Keratinocyte (primary cell): ENCODE measurements at regions not wholly inside any gene's neighbourhood (a gene's known extent, or its start where the extent isn't known, plus 50 kb on each side); places are given as distances from the start of the nearest gene placed in this dataset.

ENCODE experiments used
- DNase-seq: peaks from one replicate; pipeline ENCODE4 v3.0.0-alpha.2; 2011; ENCODE audit warnings: low read depth, missing footprints, low spot score
- FAIRE-seq: peaks from 2 replicates; lab custom pipeline; 2011; peaks lifted over from hg19 to GRCh38; lab: Jason Lieb, UNC
- H2AFZ ChIP-seq: 2 replicates; pipeline ENCODE4 v1.6.0; 2012; ENCODE audit warnings: low read length, control low read depth, inconsistent platforms; ENCODE audit not compliant: control insufficient read depth
- H3K27ac ChIP-seq: 2 replicates; pipeline ENCODE4 v1.5.1; 2011; ENCODE audit warnings: low read length; ENCODE audit not compliant: control insufficient read depth, insufficient read depth
- H3K27me3 ChIP-seq: 3 replicates; pipeline ENCODE4 v1.6.0; 2011; ENCODE audit warnings: low read length; ENCODE audit not compliant: control insufficient read depth, insufficient read depth; ENCODE audit errors: extremely low read depth
- H3K36me3 ChIP-seq, 2 experiments: 2 replicates in 1 of 2; 3 replicates in 1 of 2; pipeline ENCODE4 v1.5.1; 2011; ENCODE audit warnings: low read length in 2 of 2, mild to moderate bottlenecking in 1 of 2; ENCODE audit not compliant: control insufficient read depth in 2 of 2, insufficient read depth in 2 of 2; ENCODE audit errors: extremely low read depth in 1 of 2
- H3K4me1 ChIP-seq: 3 replicates; pipeline ENCODE4 v1.5.1; 2011; ENCODE audit warnings: low read length; ENCODE audit not compliant: control insufficient read depth, insufficient read depth; ENCODE audit errors: extremely low read depth
- H3K4me2 ChIP-seq: 3 replicates; pipeline ENCODE4 v1.6.0; 2011; ENCODE audit warnings: low read depth, low read length; ENCODE audit not compliant: control insufficient read depth, insufficient read depth; ENCODE audit errors: extremely low read depth
- H3K4me3 ChIP-seq, 3 experiments: fragments of 200-600 bp in 1 of 3; sonication (generic) in 1 of 3; 2 replicates in 2 of 3; 3 replicates in 1 of 3; pipeline ENCODE4 v1.5.1; 2011 to 2016; ENCODE audit warnings: low read length in 3 of 3, mild to moderate bottlenecking in 3 of 3, control low read depth in 2 of 3, inconsistent platforms in 1 of 3, low read depth in 1 of 3, mixed read lengths in 1 of 3, mixed run types in 1 of 3, moderate library complexity in 1 of 3; ENCODE audit not compliant: control insufficient read depth in 2 of 3, insufficient read depth in 2 of 3; ENCODE audit errors: extremely low read depth in 1 of 3
- H3K79me2 ChIP-seq: 2 replicates; pipeline ENCODE4 v1.6.0; 2012; ENCODE audit warnings: low read length; ENCODE audit not compliant: control insufficient read depth, insufficient read depth
- H3K9ac ChIP-seq: 3 replicates; pipeline ENCODE4 v1.6.0; 2011; ENCODE audit warnings: low read length; ENCODE audit not compliant: control insufficient read depth, insufficient read depth; ENCODE audit errors: extremely low read depth
- H3K9me1 ChIP-seq: 3 replicates; pipeline ENCODE4 v1.6.0; 2011; ENCODE audit warnings: low read length; ENCODE audit not compliant: control insufficient read depth, insufficient read depth; ENCODE audit errors: extremely low read depth
- H3K9me3 ChIP-seq: 2 replicates; pipeline ENCODE4 v1.5.1; 2012; ENCODE audit warnings: low read depth, low read length; ENCODE audit not compliant: control insufficient read depth
- H4K20me1 ChIP-seq: 3 replicates; pipeline ENCODE4 v1.6.0; 2011; ENCODE audit warnings: low read length; ENCODE audit not compliant: control insufficient read depth, insufficient read depth; ENCODE audit errors: extremely low read depth
- CTCF ChIP-seq, 3 experiments: IDR thresholded peaks in 1 of 3; conservative IDR thresholded peaks in 1 of 3; optimal IDR thresholded peaks in 1 of 3; 2 replicates in 2 of 3; 3 replicates in 1 of 3; pipeline versions ENCODE3 to v1.5.1; 2011; ENCODE audit warnings: low read length in 3 of 3, mild to moderate bottlenecking in 3 of 3, moderate library complexity in 2 of 3, control low read depth in 1 of 3, inconsistent platforms in 1 of 3; ENCODE audit not compliant: insufficient read depth in 2 of 3; ENCODE audit errors: extremely low read depth in 1 of 3
- EZH2 ChIP-seq: IDR thresholded peaks from one replicate; pipeline ENCODE4 v1.6.1; 2012; ENCODE audit warnings: inconsistent platforms, mild to moderate bottlenecking, low read length, moderate library complexity
- dilution Hi-C: fragments of 300-500 bp; cut with MboI; formaldehyde crosslinking; loops from one replicate; pipeline ENCODE4 v1.7.0; 2020; ENCODE audit warnings: low sequenced_read_pairs; ENCODE audit not compliant: extremely low pct_ligation_motif_present

- Histone ChIP-seq H2AFZ (no peak overlapping the region), H3K79me2 (no peaks in the 10 kb centered on the region), H4K20me1 (no peaks in the 10 kb centered on the region), H3K9ac (no peak overlapping the region), H3K9me1 (no peaks in the 10 kb centered on the region), H3K4me2 (no peak overlapping the region), H3K4me3 (no peak overlapping the region), H3K27ac (no peak overlapping the region), H3K27me3 (no peaks in the 10 kb centered on the region), H3K4me1 (no peaks in the 10 kb centered on the region), H3K9me3 (no peaks in the 10 kb centered on the region), H3K36me3 (no peaks in the 10 kb centered on the region)
- dilution Hi-C loops: no loop called here
- FAIRE-seq: no peak
- DNase-seq: no peak
- no peak for TF ChIP-seq CTCF (optimal IDR thresholded peaks at IDR 0.05 in 1 of 3, IDR thresholded peaks at IDR 0.05 in 1 of 3, conservative IDR thresholded peaks at IDR 0.05 in 1 of 3; ENCODE audit: extremely low read depth in 1 of 3, insufficient read depth in 2 of 3, low read length in 3 of 3)
- no peak for TF ChIP-seq EZH2
Observed at GRCh38 chr11:19625438-19625837, 87.2 kb upstream of the NAV2 start.

- Histone ChIP-seq H3K9me3 (no peaks in the 10 kb centered on the region), H3K4me2 (no peak overlapping the region), H4K20me1 (no peaks in the 10 kb centered on the region), H3K79me2 (no peaks in the 10 kb centered on the region), H3K36me3 (no peaks in the 10 kb centered on the region), H2AFZ (no peak overlapping the region), H3K9me1 (no peaks in the 10 kb centered on the region), H3K27me3 (no peaks in the 10 kb centered on the region), H3K4me1 (no peaks in the 10 kb centered on the region), H3K4me3 (no peak overlapping the region), H3K27ac (no peak overlapping the region), H3K9ac (no peak overlapping the region)
- FAIRE-seq (no peak), DNase-seq (no peak)
- TF ChIP-seq EZH2 (no peak), CTCF (optimal IDR thresholded peaks at IDR 0.05 in 1 of 3, IDR thresholded peaks at IDR 0.05 in 1 of 3, conservative IDR thresholded peaks at IDR 0.05 in 1 of 3; ENCODE audit: extremely low read depth in 1 of 3, insufficient read depth in 2 of 3, low read length in 3 of 3) (no peak)
- dilution Hi-C loops: no loop called here
Observed at GRCh38 chr11:19617696-19618523, 94.7 kb upstream of the NAV2 start.
